ENCODE measurements at regions not wholly inside any gene's neighbourhood (a gene's known extent, or its start where the extent isn't known, plus 50 kb on each side); places are given as distances from the start of the nearest gene placed in this dataset.
"Not testable (repeated sequence)": the region's sequence is repeated elsewhere in the genome, so short reads cannot be mapped to it uniquely, and the experiment has no call there.

DNA sequence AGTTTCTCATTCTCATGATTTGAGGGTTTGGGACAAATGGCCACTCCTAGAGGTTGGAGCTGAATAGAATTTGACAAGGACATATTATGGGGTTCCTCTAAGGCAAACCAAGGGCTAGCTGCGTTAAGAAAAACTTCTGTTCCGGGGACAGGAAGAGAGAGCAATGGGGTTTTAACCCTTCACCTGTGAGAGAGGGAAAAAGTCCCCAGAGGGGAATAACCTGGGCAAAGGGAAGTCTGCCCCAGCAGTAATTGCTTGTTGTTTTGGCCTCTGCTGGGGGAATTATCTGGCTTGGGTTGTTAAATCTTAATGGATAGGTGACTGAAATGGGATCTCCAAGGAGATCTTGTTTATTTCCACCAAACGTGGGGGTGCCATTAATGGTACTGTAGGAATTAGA is 110.1 kb upstream of the MOCS2 start:
- no peak for DNase-seq

DNA sequence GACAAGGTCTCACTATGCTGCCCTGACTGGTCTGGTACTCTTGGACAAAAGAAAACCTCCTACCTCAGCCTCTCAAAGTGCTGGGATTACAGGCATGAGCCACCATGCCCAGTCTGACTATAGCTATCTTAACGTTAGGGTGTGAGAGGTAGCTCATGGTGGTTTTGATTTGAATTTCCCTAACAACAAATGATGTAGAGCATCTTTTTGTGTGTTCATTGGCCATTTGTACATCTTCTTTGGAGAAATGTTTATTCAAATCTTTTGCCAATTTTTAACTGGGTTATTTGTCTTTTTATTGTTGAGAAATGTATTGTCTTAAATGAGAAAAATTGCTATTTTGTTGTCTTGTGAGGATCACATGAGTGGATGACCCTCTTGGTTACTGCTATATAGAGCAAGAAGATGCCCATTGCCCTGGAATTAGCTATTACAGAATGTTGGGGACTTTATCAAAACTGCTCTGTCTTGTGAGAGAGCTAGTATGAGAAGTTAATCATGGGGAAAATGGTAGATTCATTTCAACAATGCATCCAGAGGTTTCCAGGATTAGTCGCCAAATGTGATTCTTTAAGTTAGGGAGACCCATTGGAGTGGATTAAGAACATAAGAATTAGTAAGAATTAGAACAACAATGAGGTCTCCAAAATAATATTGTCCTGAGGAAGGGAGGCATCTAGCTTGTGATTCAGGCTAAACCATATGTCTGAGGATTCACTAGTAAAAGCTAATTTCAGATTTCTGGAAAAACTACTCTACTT is 124.3 kb upstream of the MOCS2 start:
- no peak for DNase-seq

DNA sequence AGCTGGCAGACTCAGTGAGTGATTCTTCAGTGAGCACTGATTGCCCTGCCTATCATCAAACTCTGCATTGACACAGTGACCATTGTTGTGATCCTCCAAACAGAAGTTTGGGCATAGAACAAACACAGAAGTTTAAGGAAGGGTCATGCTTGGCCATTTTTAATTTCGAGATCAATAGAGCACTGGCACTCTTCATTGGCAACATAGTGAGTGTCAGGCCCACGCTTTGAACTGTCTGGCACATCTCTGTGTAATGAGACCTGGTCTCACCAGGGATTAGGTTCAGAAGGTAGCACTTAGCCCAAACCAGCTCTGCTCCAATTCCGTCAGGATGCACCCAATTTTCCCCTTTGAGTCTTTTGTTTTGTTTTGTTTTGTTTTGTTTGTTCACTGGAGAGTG is 127.1 kb upstream of the MOCS2 start:
- no peak for DNase-seq

DNA sequence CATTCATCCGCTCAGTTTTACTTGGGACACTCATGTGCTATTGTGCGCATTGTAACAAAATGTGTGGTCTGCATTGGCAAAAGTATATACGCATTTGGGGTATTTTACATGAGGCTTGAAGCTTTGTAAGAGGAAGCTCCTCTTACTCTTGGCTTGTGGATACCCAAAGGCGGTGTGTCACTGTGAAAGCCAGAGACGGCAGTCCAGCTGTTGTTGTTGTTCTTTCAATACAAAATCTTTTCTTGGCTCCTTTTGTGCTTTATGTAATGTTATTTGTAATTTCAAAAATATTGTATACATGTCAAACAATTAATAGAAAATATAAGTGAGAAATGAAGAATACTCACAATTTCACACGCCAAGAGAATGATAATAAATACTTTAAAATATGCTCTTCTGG is 128.3 kb upstream of the MOCS2 start:
- DNase-seq = no peak

DNA sequence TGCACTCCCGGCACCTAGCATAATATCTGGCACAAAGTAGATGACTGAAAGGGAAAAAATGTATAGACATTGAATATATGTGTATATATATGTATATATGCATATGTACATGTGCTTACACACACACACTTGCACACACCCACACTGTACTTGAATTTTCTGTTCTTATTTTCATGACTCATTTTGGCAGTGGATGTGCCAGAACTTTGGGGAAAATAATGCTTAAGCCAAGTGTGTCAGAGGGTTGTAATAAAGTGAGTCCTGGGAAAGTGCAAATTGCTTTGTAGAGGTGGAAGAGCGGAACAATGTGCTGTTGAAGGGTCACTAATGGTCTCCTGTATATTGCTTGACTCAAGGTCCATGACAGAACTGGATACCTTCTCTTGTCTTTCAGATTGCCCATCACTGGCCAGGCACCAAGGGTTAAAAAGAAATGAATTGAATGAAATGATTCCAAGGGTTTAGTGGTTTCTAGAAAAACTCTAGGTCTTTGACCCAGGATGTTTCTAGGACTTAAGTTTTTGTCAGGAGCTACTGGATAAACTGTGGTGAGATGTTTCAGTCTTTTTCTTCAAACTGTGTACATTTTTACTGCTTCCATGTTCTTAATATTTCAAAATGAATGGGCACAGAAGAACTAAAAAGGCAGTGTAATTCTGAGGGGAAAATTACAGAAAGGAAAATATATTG is 129.9 kb upstream of the MOCS2 start:
- DNase-seq = no peak

DNA sequence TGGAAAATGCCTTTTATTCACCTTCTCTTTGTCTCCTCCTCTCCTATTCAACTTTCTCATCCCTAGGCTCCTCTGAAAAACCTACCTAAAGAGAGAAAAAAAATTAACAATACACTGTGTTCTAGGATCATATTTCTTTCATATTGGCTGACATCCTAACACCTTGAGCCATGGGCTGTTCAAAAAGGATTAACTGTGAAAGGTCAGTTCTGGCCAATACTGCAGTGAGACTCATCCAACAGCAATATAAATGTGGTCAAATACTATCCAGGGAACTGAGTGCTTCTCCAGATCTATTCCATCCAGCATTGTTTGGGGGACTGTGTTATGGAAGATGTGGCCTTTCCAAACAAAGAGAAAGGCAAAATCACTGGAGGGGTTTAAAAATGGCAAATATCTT is 131.1 kb upstream of the MOCS2 start:
- DNase-seq = no peak

DNA sequence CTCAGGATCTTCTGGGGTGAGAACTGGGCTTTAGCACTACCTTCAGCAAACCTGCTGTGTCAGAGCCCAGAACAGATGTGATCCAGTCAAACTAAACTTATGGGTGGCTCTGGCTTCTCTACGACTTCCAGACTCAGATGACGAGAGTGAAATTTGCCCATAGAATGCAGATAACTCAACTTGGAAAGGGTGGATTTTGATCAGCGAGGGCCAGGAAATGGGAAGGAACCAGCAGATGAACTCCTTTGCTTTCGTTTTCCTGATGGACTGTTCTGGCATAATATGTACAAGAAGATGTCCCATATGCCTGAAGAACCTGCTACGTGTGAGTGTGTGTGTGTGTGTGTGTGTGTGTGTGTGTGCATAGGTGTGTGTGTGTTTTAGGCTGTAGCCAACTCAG is 132.0 kb upstream of the MOCS2 start:
- no peak for DNase-seq

DNA sequence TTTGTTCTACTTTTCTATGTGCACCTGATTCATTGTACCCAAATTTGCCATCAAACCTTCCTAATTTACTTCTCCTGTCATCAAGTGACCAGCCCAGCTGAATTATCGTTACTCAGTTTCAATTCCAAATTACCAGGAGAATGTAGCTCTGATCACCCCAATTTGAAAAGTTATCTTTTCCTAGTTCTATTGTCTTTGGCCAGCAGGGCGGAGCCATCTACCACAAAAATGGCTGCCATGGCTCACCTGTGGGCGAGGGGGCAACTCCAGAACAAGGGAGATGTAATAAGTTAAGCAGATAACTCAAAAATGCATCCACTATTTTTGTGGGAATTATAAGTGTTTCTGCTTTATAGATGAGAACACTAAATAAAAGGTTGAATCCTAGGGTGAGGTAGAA is 133.8 kb upstream of the MOCS2 start:
- DNase-seq = no peak

DNA sequence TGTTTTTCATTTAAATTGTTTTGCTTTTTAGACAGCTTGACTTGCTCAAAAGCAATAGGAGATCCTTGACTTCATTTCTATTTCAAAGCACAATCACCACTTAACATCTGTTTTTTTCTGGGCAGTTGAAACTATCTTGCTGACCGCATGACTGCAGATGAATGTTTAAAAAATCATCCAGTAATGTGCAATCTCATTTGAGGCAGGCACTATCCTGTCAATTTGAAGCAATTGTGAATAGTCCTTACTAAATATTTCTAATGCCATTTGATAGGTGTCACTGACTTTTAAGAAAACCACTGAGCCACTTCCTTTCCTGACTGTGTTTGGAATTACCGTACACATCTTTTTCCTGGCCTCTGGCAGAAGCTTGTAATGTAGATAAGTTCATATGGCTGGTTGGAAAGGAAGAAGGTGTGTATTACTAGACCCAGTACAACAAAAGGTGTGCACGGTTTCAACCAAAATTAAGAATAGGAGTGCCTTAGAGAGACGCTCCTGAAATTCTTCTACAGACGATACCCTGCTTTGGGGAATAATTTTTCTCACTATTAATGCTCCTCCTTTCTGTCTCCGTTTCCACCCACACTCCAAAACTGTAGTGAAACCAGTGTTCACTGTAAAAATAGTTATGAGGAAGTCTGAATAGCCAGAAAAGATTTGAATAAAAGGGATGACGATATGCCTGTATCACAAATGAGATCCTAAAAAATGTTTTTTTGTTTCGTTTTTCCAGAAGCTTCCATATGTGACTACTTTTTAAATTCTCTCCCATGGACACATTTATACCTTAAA is 136.7 kb upstream of the MOCS2 start:
- no peak for DNase-seq

DNA sequence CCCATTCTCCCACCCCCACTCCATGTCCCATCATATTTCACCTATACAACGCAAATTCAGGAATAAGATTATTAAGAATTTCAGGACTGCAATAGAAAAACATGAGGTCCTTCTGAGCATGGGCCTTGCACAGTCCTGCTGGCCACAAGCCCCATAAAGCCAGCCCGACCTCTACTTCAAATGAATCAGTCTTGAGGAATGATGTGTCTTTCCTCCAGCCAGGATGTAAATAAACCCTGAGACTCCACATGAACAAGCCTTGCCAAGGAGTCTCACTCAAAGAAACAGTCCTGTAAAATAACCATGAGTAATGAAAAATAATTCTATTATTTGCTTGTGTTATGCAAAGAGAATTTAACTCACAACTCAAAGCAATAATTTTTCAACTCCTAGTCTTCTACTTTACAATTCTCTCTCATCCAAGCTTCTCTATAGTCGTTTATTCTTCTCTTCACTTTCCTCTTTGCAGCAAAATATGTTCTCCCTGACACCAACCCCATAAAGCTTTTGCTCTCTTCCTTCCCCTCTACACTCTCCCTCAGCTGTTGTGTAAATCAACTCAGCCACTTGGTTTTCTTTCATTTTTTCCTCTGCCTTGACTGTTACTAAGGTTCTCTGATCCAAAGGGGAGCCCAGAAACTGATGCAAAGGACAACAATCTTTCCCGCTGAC is 140.1 kb upstream of the MOCS2 start:
- DNase-seq = no peak

DNA sequence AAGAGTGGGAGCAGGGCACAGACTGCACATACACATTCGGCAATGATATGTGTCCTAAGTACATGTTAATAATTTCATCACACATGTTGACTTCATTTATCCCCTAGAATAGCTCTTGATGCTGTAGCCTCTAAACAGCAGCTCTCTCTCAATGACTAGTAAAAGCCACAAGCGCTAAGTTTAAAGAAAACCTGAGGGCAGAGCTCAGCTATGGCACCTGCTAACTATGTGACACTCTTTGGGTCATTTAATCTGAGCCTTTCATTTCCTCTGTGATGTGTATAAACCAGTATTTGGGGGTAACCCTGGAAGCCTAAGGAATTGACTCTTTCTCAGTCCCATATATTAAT is 140.6 kb upstream of the MOCS2 start:
- no peak for DNase-seq

DNA sequence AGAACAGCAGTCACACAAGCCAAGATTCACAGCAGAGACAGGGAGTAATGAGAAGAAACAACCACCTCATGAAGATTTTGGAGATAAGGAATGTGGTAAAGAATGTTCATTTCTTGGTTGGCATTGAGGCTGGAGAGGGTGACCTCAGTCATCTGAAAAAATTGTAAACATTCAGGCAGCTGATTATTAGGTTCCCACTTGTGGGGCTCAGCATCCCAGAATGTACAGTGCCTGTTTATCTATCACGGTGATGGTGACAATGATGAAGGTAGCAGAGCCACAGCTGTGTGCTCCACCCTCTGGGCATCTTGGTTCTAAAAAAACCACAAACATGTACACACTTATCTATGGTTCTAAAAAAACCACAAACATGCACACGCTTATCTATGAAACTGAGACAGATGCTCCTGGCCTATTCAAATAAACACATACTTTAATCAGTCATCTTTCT is 143.9 kb upstream of the MOCS2 start:
- DNase-seq = no peak

DNA sequence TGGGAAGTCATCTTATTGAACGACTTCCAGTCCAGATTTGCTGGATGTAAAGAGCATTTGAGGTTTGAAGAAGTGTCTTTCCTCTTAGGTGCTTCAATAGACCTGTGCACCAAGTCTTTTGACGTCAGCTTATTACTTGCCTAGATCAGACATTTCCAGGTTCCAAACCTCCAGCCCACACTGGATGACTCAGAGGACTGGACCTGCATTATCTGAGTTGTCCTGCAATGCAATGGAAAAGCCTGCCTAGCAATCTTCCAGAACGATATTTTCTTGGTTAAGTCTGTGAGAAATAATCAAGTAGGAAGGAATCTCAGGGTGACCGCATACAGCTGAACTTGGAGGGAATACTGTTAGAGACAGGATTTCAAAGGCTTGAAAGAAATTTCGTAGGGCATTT is 147.2 kb upstream of the MOCS2 start:
- no peak for DNase-seq

DNA sequence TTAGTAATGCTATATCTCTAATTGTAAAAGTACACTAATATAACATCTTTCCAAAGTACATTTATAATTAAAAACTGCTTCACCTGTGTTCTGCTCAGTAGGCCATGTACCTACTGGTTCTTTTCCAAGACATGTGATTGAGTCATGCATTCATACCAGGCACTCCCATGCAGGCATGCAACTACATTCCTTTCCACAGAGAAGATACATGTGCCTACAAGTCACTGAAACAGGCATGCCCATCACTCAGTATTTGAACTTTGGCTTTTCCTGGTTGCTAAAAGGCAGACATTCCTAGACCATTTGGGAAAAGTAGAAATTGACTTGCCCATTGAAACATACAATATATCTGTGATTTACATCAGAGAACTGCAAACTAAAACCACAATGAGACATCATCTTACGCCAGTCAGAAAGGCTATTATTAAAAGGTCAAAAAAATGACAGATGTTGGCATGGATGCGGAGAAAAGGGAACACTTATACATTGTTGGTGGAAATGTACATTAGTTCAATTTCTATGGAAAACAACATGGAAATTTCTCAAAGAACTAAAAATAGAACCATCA is 148.3 kb upstream of the MOCS2 start:
- DNase-seq = no peak

DNA sequence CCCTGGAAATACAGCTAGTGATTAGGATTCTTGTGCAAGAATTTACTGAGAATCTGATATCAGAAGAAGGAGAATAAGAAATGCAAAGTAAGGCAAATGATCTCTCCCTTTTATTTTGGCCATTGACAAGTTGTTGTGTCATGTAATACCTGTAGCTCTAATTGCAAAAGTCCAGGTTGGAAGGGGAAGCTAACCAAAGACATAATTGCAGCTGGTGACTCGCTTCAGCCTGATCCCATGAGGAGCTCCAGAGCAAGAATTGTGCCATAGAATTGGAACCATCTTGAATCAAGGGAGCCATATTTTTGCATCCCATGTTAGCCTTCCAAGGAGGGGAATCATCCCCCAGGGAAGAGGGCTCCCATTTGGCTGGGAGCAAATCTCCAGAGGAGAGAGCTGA is 149.6 kb upstream of the MOCS2 start:
- no peak for DNase-seq

DNA sequence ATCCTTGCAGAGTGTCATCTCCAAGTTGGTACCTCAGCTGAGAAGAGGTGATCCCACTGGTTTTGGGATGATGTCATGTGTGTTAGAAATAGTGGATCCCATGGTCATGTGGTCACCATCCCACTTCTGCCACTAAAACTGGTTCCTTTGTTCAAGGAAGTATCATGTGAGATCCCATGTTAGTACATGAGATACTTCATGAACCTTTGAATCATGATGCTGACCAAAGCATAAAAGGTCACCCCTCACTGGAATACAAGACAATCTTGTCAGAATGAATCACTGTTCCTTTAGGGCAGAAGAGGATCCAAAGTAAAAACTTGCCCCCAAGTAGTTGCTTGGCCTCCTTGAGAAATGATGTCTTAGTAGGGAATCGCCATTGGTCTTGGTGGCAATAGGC is 150.9 kb upstream of the MOCS2 start:
- no peak for DNase-seq

DNA sequence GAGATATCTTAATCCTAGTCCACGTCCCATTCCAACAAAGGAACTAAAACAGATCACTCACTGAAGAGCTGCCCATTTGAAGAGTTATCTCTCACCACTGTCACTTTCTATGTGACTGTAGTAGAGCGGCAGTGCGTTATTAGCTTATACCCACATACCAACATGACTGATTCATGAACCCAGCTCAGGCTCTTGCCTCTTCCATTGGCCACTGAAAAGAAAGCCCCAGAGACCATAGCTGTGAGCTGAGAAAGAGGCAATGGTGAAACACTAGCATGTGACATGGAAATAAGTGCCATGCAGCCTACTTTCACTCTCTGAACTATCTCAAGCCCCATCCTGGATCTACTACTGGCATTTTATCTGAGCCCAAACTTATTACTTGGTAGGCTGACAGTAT is 151.7 kb upstream of the MOCS2 start:
- DNase-seq = no peak

DNA sequence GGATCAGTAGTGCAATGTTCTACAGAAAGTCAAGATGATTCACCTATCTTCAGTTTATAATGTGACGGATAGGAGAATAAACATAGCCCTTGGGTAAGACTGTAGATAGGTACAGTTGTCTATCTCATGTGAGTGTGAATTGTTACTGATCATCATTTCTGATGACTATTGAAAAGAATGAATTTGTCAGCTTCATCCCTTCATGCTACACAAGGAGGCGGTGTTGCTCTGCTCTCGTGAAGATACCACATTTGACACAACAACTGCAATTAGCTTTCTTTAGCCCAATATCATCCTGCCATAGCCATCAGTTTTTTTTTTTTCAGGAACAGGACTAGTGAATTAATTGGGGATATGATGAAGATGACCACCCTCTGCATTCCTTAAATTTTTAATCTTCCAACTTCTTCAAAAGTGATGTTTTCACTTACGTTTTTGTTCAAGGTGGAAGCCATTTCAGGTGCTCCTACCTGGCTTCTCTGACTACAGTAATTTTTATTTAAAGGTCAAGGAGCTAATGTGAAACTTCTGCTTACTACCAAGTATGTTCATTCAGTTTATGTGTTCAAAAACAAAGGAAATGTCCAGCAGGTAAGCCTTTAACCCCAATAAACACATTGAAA is 152.9 kb upstream of the MOCS2 start:
- DNase-seq = no peak

DNA sequence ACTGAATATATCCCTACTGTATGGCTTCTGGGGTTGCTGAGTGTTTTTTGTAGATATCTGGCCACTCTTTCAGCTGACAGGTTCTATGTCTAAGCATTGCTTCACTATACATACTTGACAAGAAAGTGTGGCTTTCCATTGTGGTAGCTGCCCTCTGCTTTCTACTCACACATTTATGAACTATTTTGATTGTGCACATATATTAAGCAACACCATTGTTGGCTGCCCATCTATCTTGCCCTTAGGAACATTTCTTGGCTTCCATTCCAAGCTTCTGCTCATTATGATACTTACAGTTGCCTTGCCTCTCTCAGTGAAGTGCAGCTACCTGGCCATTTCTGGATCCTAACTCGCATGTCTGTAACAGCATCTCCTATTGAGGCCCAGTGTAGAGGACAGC is 153.6 kb upstream of the MOCS2 start:
- DNase-seq = no peak

DNA sequence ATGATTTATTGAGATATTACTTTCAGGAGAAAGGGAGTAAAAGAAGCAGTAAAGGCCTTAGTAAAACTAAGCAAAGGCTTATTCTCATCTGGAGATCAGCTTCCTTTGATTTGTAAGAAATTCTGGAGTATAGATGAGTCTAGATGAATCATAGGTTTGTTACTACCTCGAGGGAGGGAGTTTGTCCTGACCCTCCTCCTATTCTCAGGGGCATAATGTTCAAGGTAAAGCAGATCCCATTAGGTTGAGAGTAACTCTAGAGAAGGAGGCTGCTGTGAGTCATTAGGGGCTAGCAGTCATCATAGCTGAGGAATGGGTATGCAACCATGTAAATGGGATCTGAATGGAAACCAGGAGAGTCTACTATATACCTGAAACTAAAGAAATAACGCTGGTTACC is 155.5 kb upstream of the MOCS2 start:
- no peak for DNase-seq

DNA sequence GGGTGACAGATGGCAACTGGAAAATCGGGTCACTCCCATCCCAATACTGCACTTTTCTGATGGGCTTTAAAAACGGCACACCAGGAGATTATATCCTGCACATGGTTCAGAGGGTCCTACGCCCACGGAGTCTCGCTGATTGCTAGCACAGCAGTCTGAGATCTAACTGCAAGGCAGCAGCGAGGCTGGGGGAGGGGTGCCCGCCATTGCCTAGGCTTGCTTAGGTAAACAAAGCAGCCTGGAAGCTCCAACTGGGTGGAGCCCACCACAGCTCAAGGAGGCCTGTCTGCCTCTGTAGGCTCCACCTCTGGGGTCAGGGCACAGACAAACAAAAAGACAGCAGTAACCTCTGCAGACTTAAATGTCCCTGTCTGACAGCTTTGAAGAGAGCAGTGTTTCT is 158.7 kb upstream of the MOCS2 start:
- DNase-seq = not testable (repeated sequence)

DNA sequence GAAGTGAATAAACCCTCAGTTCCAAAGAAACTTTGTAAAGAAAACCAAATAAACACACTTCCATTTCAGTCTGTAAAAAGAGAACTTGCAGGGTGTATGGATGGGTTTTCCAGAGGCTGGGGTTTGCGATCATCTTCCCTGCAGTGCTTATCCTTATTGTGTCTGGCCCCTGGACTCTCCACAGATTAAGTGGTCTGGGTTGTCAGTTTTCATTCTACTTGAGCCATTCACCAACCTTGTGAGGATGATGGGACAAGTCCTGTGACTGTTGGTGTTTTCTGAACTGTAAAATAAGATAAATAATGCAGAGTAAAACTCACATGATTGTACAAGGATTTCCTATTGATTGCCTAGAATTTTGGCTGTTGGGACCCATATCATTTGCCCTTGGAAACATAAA is 166.1 kb upstream of the MOCS2 start:
- DNase-seq = no peak

DNA sequence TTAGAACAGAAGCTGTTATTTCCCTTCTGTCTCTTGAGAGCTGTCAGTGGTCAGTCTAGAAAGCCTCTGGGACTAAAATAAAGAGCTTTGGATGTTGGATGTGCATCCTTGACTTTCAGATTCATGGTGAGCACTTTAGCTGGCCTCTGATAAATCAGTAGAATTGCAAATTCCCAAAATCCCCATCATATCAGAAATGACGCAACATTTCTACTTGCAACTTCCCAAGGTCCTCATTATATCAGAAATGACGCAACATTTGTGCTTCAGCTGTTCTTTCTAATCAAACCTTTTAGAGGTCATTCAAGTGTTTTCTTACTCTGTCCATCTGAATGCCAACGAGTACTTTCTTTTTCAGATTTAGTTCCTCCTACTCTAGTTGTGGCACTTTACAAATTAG is 167.3 kb upstream of the MOCS2 start:
- no peak for DNase-seq

Data from NCI-H187 treated with DMSO at 0.1 percent for 48 hours (cell line).